ENCODE measurements at regions not wholly inside any gene's neighbourhood (a gene's known extent, or its start where the extent isn't known, plus 50 kb on each side); places are given as distances from the start of the nearest gene placed in this dataset.

- Histone ChIP-seq H3K27ac (ENCODE audit: insufficient read length, low read depth, low read length) (no peak overlapping the region), H3K4ac (ENCODE audit: low read depth, low read length) (no peak overlapping the region), H2BK5ac (ENCODE audit: insufficient read length, low read length) (no peak overlapping the region), H2BK120ac (ENCODE audit: low read depth, low read length, poor library complexity, severe bottlenecking) (no peak overlapping the region), H2AFZ (ENCODE audit: low read length) (no peak overlapping the region), H3K9me3 (ENCODE audit: control insufficient read depth, low read depth, low read length) (no peaks in the 10 kb centered on the region), H3K18ac (ENCODE audit: insufficient read length, low read depth, low read length) (no peak overlapping the region), H2BK15ac (ENCODE audit: low read depth, low read length) (no peak overlapping the region), H4K20me1 (ENCODE audit: control insufficient read depth, insufficient read depth, insufficient read length) (no peaks in the 10 kb centered on the region), H4K91ac (ENCODE audit: insufficient read length, low read depth, low read length) (no peak overlapping the region), H3K79me1 (ENCODE audit: insufficient read depth, low read depth, low read length, poor library complexity, severe bottlenecking) (no peaks in the 10 kb centered on the region), H2AK5ac (ENCODE audit: insufficient read length, low read length) (no peak overlapping the region), H2BK20ac (ENCODE audit: low read depth, low read length, poor library complexity, severe bottlenecking) (no peak overlapping the region), H3K4me1 (ENCODE audit: insufficient read depth, low read length) (no peaks in the 10 kb centered on the region), H3T11ph (ENCODE audit: low read length) (no peak overlapping the region), H3K23ac (ENCODE audit: insufficient read length, low read depth, low read length) (no peak overlapping the region), H2BK12ac (ENCODE audit: insufficient read length, low read depth, low read length) (no peak overlapping the region), H3K79me2 (ENCODE audit: insufficient read depth, low read length) (no peaks in the 10 kb centered on the region), H3K23me2 (ENCODE audit: insufficient read length, low read depth, low read length, poor library complexity, severe bottlenecking) (no peaks in the 10 kb centered on the region), H4K8ac (replicated peaks; ENCODE audit: insufficient read length, low read depth, low read length) (no peak overlapping the region), H3K56ac (ENCODE audit: insufficient read length, low read depth, low read length) (no peak overlapping the region), H3K27me3 (ENCODE audit: insufficient read depth, low read length) (no peaks in the 10 kb centered on the region), H3K9ac (ENCODE audit: extremely low read depth, insufficient read length, low read length) (no peak overlapping the region), H3K4me2 (ENCODE audit: insufficient read depth, insufficient read length, low read length) (no peak overlapping the region), H4K5ac (ENCODE audit: insufficient read length, low read depth, low read length) (no peak overlapping the region), H3K14ac (ENCODE audit: insufficient read depth, low read length) (no peak overlapping the region)
- H3K27me3 Mint-ChIP-seq (ENCODE audit: low read depth), result no peaks in the 10 kb centered on the region; the same call in 1 of the 2 replicates
- H3K4me3 Mint-ChIP-seq, result no peak overlapping the region
- TF ChIP-seq CTCF (conservative IDR thresholded peaks at IDR 0.05), result no peak
- no peak for DNase-seq
- no peaks in the 10 kb centered on the region for H3K4me1 Mint-ChIP-seq
- no CpG with 5 or more reads among the region's 10 CpGs for WGBS (ENCODE audit: extremely low coverage, insufficient read length, low lambda C conversion rate)
- H3K27ac Mint-ChIP-seq, result peak overlapping the region in 2 of 3 experiments; percentile 60 to 75; a peak in 1 of 7 replicates
- peaks cover 10 to 11% of the 10 kb centered on the region in 2 experiments for H3K9me3 Mint-ChIP-seq
- H3K36me3 Mint-ChIP-seq (ENCODE audit: insufficient read depth in 1 of 3, low read depth in 3 of 3), result peaks cover 3 to 14% (median 3%) of the 10 kb centered on the region in 3 experiments; a peak in 5 of 7 replicates
Measured at GRCh38 chr1:87213135-87213515, 115.6 kb upstream of the LMO4 start.
